ENCODE measurements at regions not wholly inside any gene's neighbourhood (a gene's known extent, or its start where the extent isn't known, plus 50 kb on each side); places are given as distances from the start of the nearest gene placed in this dataset.

DNA sequence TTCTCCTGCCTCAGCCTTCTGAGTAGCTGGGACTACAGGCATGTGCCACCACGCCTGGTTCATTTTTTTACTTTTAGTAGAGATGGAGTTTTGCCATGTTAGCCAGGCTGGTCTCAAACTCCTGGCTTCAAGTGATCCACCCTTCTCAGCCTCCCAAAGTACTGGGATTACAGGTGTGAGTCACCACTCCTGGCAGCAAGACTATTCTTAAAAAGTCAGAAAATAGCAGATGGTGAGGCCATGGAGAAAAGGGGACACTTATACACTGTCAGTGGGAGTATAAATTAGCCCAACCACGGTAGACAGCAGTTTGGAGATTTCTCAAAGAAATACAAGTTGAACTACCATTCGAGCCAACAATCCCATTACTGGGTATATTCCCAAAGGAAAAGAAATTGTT, 603.3 kb upstream of the TBL1XR1 start (continued):
- TF ChIP-seq, protein P1, sequence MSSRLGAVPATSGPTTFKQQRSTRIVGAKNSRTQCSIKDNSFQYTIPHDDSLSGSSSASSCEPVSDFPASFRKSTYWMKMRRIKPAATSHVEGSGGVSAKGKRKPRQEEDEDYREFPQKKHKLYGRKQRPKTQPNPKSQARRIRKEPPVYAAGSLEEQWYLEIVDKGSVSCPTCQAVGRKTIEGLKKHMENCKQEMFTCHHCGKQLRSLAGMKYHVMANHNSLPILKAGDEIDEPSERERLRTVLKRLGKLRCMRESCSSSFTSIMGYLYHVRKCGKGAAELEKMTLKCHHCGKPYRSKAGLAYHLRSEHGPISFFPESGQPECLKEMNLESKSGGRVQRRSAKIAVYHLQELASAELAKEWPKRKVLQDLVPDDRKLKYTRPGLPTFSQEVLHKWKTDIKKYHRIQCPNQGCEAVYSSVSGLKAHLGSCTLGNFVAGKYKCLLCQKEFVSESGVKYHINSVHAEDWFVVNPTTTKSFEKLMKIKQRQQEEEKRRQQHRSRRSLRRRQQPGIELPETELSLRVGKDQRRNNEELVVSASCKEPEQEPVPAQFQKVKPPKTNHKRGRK (CRISPR knock-in tag; IDR thresholded peaks at IDR 0.05; ENCODE audit: borderline replicate concordance) = no peak
- TF ChIP-seq, protein P2, sequence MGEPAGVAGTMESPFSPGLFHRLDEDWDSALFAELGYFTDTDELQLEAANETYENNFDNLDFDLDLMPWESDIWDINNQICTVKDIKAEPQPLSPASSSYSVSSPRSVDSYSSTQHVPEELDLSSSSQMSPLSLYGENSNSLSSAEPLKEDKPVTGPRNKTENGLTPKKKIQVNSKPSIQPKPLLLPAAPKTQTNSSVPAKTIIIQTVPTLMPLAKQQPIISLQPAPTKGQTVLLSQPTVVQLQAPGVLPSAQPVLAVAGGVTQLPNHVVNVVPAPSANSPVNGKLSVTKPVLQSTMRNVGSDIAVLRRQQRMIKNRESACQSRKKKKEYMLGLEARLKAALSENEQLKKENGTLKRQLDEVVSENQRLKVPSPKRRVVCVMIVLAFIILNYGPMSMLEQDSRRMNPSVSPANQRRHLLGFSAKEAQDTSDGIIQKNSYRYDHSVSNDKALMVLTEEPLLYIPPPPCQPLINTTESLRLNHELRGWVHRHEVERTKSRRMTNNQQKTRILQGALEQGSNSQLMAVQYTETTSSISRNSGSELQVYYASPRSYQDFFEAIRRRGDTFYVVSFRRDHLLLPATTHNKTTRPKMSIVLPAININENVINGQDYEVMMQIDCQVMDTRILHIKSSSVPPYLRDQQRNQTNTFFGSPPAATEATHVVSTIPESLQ (CRISPR knock-in tag; IDR thresholded peaks at IDR 0.05) = no peak
- TF ChIP-seq NFATC4 (CRISPR knock-in tag; IDR thresholded peaks at IDR 0.05) = no peak
- TF ChIP-seq MXD4 (CRISPR knock-in tag; IDR thresholded peaks at IDR 0.05; ENCODE audit: borderline replicate concordance) = no peak
- no peak for TF ChIP-seq ZNF396 (CRISPR knock-in tag; IDR thresholded peaks at IDR 0.05; ENCODE audit: borderline replicate concordance)
- TF ChIP-seq, protein P3, sequence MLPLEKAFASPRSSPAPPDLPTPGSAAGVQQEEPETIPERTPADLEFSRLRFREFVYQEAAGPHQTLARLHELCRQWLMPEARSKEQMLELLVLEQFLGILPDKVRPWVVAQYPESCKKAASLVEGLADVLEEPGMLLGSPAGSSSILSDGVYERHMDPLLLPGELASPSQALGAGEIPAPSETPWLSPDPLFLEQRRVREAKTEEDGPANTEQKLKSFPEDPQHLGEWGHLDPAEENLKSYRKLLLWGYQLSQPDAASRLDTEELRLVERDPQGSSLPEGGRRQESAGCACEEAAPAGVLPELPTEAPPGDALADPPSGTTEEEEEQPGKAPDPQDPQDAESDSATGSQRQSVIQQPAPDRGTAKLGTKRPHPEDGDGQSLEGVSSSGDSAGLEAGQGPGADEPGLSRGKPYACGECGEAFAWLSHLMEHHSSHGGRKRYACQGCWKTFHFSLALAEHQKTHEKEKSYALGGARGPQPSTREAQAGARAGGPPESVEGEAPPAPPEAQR (CRISPR knock-in tag; IDR thresholded peaks at IDR 0.05) = no peak

DNA sequence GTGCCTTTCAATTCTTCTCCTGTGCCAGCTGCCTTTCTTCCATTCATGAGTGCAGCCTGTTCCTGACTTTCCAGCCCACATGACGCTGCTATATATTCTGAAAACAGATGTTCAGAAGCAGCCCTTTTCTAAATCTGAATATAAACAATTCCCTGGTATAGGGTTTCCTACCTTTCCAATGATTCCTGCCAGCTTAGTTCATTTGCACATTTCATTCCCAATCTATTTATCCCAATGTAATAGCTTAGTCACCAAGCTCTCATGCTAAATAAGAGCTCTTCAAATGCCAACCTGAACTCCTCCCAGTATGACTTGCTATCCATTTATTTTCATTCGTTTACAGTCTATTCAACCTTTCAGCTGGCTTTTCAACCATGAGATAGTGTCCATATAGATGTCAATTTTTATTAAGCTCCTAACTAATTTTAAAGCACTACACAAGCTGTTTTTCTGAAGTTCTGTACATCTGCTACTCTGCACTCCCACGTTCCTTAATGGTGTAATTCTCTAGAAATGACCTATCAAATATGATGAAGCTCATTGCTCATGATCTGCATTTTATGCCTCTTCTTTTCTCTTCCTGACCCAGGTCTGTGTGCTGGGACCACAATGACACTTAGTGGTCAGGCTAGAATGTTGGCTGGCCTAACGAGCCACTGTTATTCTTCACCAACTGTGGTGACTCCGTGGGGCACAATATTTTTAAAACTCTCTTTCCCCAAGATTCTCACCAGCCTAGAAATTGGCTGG, 605.0 kb upstream of the TBL1XR1 start:
- Mint-ChIP-seq H3K27ac (no peak overlapping the region), H3K4me1 (peaks cover 11% of the 10 kb centered on the region), H3K9me3 (no peaks in the 10 kb centered on the region), H3K4me3 (no peak overlapping the region), H3K27me3 (ENCODE audit: low read depth) (no peaks in the 10 kb centered on the region), H3K36me3 (no peaks in the 10 kb centered on the region)
- ChIA-PET POLR2A (no interaction called here), CTCF (interaction anchor here (0.8 to 1.0 kb wide), 2 partner anchors 160 to 830 kb away, joined by 3 read pairs; no protein-coding TSS in a partner anchor)
- ATAC-seq = no peak
- DNase-seq (ENCODE audit: low spot score) = no peak
- TF ChIP-seq, protein P4, sequence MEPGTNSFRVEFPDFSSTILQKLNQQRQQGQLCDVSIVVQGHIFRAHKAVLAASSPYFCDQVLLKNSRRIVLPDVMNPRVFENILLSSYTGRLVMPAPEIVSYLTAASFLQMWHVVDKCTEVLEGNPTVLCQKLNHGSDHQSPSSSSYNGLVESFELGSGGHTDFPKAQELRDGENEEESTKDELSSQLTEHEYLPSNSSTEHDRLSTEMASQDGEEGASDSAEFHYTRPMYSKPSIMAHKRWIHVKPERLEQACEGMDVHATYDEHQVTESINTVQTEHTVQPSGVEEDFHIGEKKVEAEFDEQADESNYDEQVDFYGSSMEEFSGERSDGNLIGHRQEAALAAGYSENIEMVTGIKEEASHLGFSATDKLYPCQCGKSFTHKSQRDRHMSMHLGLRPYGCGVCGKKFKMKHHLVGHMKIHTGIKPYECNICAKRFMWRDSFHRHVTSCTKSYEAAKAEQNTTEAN (CRISPR knock-in tag; IDR thresholded peaks at IDR 0.05) = no peak
- TF ChIP-seq NR1H2 (CRISPR knock-in tag; IDR thresholded peaks at IDR 0.05) (no peak), IRF2 (CRISPR knock-in tag; IDR thresholded peaks at IDR 0.05; ENCODE audit: borderline replicate concordance, low read depth) (no peak), JUN (CRISPR knock-in tag; IDR thresholded peaks at IDR 0.05) (no peak), FOXK1 (CRISPR knock-in tag; IDR thresholded peaks at IDR 0.05) (no peak), NR3C1 (CRISPR knock-in tag; conservative IDR thresholded peaks at IDR 0.05; ENCODE audit: low read depth) (no peak), ETV6 (CRISPR knock-in tag; IDR thresholded peaks at IDR 0.05) (no peak), ZNF423 (CRISPR knock-in tag; IDR thresholded peaks at IDR 0.05) (no peak), FOXP1 (CRISPR knock-in tag; IDR thresholded peaks at IDR 0.05; ENCODE audit: borderline replicate concordance) (no peak), CREB1 (CRISPR knock-in tag; IDR thresholded peaks at IDR 0.05) (no peak), TP53 (CRISPR knock-in tag; IDR thresholded peaks at IDR 0.05) (no peak), MXD4 (CRISPR knock-in tag; IDR thresholded peaks at IDR 0.05; ENCODE audit: borderline replicate concordance) (no peak), GABPB1 (CRISPR knock-in tag; IDR thresholded peaks at IDR 0.05) (no peak)
- TF ChIP-seq, protein P5, sequence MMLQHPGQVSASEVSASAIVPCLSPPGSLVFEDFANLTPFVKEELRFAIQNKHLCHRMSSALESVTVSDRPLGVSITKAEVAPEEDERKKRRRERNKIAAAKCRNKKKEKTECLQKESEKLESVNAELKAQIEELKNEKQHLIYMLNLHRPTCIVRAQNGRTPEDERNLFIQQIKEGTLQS (CRISPR knock-in tag; conservative IDR thresholded peaks at IDR 0.05) = no peak
- TF ChIP-seq, protein P2 (CRISPR knock-in tag; IDR thresholded peaks at IDR 0.05) = no peak
- TF ChIP-seq, protein P6, sequence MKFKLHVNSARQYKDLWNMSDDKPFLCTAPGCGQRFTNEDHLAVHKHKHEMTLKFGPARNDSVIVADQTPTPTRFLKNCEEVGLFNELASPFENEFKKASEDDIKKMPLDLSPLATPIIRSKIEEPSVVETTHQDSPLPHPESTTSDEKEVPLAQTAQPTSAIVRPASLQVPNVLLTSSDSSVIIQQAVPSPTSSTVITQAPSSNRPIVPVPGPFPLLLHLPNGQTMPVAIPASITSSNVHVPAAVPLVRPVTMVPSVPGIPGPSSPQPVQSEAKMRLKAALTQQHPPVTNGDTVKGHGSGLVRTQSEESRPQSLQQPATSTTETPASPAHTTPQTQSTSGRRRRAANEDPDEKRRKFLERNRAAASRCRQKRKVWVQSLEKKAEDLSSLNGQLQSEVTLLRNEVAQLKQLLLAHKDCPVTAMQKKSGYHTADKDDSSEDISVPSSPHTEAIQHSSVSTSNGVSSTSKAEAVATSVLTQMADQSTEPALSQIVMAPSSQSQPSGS (CRISPR knock-in tag; IDR thresholded peaks at IDR 0.05; ENCODE audit: borderline replicate concordance, low read depth) = no peak
- TF ChIP-seq, protein P7, sequence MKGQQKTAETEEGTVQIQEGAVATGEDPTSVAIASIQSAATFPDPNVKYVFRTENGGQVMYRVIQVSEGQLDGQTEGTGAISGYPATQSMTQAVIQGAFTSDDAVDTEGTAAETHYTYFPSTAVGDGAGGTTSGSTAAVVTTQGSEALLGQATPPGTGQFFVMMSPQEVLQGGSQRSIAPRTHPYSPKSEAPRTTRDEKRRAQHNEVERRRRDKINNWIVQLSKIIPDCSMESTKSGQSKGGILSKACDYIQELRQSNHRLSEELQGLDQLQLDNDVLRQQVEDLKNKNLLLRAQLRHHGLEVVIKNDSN (CRISPR knock-in tag; IDR thresholded peaks at IDR 0.05) = no peak
- TF ChIP-seq, protein P8, sequence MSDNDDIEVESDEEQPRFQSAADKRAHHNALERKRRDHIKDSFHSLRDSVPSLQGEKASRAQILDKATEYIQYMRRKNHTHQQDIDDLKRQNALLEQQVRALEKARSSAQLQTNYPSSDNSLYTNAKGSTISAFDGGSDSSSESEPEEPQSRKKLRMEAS (CRISPR knock-in tag; IDR thresholded peaks at IDR 0.05) = no peak
